GM21367 (cell line): ENCODE measurements at regions not wholly inside any gene's neighbourhood (a gene's known extent, or its start where the extent isn't known, plus 50 kb on each side); places are given as distances from the start of the nearest gene placed in this dataset.

Source experiments
- ATAC-seq: cut with Tn5 transposase; IDR thresholded peaks from one replicate; pipeline ENCODE4 v1.9.1; 2021; ENCODE audit not compliant: unreplicated experiment

DNA sequence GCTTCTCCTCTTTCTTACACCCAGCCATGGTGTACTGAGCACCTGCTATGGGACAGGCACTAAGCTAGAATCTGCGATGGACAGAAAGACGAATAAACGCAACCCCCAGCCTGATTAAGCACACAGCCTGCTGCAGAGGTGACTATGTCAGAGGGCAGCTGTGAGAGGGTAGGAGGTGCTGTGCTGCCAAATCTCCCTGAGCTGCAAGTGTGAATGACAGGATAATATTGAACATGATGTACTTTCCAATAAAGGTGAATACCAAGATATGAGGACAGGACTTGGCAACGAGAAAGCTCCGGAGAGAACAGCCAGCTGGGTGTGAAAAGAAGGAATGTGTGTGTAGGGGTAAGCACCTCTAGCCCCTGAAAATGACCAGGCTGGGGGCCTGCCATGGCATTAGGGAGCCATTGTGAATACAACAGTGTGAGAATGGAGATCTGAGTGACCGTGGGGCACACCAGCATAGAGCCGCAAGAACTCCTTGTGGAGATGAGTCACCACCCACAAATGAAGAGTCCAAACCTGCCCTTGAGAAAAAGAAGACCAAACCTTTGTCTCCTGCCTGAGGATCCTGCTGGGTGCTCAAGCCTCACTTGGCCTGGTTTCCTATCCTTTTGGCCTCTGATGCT lies 83.0 kb upstream of the ATF3 start:
- no peak for ATAC-seq

DNA sequence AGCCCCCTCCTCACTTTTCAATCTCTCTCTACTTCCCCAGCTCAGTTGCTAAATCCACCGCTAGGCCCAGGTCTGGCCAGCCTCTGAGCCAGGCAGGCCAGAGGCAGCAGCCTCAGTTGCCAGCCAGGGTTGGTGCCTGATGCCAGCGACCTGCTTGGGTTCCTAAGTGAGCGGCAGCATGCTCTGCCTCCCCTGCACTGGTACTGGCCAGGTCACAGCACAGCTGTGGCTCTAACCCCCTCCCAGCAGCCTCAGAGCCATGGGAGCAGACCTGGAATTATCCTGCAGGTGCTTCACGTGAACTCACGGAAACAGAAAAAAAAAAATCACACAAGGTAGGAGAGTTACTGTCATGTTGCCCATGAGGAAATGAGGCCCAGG lies 82.5 kb upstream of the ATF3 start:
- ATAC-seq = no peak

DNA sequence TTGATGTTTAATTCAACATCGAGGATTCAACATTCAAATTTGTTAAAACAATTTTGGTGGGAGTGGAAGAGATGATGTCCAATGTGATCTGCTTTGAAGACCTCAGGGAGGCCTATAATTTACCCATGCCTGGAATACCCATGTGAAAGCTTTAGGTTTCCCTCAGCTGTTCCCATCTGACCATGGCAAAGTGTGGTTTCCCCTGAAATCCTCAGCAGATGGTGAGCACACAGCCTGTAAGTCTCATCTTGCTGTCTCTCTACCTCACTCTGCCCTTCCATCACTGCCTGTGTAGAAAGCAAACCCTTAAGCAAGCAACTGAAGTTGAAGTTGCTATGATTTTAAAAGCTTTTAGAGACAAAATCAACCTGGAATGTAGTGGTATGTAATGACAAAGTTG lies 80.1 kb upstream of the ATF3 start:
- no peak for ATAC-seq

DNA sequence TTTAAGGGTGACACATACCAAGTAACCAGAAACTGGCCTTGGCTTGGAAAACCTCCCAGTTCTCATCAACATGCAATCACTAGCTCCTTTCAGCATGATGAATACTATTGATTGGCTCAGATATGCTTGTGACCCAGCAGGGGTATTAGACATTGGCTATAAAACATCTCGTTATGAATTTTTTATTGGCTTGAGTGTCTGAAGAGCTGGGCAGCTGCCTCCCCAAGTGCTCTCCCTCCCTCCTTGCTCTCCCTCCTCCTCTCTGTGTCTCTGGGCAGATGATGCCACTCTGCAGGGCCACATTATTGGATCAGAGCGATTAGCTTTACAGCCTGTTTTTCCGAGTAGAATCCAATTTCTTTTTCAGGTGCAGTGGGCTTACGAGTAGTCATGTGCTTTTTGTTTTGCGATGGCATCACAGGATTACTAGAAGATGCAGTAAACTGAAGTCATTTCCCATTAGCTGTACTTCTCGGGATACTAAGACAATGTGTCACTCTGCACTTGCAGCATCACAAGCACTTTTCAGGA lies 79.3 kb upstream of the ATF3 start:
- ATAC-seq = no peak

DNA sequence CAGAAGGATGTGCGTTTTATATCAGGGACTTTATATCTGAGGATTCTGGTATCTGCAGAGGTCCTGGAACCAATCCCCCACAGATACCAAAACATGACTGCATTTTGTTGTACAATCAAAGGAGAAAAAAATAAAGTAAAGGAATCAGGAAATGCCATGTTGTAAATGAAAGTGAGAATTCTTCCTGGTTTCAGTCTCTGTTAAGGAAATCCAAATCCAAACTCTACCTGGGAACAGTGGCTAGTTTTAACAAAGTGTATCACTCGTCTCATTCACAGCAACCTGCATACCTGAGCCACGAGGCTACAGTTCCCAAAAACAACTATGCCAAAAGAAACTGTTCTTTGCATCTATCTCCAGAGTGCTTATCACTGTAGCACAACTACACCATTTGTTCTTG lies 77.3 kb upstream of the ATF3 start:
- no peak for ATAC-seq

DNA sequence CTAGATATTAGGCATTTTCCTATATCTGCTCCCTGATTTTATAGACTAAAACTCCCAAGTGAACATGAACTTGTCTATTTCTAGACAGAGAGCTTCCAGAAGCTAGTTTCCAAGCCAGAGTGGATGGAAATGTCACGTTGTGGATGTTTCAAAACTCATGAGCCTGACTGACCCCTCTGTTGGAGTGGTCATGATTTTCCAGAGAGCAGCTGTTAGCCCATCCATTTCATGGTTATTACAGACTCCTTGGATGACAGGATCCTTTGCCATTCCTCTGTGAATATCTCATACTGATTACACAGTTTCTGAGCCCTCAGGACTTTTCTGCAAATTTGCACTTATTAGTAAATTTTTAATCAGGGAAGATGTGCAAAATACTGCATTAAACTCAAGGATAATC lies 76.8 kb upstream of the ATF3 start:
- no peak for ATAC-seq

DNA sequence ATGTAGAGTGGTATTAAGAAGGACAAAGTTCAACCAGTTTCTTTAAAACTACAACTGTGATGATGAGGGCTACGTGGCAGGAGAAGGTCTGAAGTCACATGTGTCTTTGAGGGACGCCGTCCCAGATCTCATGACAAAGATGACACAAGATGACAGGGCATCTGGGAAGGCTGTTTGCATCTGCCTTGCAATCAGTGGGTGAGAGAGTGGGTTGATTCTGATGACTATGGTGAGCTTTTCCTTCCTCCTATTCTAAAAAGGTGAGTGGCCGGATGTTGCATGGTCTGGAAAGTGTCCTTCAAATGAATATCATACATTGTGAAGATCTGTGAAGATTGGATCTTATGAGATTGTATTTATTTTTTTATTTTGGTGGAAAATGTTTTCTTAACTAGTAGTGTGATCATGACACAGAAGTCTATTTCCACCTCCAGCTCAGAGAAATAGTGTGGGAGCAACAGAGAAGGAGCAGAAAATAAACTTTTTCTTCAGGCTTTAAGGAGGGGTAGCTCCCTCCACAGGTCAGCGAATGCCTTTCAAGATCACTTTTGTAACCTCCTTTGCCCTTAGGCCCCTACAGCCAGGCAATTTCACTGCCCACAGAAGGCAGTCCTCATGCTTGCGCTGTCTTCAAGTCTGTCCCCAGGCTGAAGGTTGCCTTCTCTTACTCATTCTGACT lies 76.0 kb upstream of the ATF3 start:
- ATAC-seq = no peak

DNA sequence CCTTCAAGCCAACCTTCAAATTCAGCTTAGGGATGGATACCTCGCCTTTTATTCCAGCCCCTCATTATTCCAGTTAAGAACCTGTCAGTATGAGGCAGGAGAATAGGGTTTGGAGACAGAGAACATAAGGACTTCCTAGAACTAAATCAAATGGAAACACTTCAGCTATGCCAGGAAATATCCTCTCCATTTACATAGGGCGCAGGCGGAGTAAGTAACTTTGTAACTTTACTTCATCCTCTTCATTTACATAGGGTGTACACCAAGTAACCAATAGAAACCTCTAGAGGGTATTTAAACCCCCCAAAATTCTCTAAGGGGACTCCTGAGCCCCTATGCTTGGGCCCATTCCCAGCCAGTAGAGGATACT lies 75.4 kb upstream of the ATF3 start:
- no peak for ATAC-seq

DNA sequence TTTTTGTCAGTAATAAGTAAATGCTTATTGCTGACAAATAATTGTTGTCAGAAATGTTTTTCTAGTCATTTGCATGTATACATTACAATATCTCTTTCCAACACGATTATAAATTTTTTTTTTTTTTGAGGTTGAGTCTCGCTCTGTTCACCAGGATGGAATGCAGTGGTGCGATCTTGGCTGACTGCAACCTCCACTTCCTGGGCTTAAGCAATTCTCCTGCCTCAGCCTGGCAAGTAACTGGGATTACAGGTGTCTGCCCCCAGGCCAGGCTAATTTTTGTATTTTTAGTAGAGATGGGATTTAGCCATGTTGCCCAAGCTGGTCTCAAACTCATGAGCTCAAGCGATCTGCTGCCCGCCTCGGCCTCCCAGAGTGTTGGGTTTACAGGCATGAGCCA lies 72.0 kb upstream of the ATF3 start:
- ATAC-seq = no peak

DNA sequence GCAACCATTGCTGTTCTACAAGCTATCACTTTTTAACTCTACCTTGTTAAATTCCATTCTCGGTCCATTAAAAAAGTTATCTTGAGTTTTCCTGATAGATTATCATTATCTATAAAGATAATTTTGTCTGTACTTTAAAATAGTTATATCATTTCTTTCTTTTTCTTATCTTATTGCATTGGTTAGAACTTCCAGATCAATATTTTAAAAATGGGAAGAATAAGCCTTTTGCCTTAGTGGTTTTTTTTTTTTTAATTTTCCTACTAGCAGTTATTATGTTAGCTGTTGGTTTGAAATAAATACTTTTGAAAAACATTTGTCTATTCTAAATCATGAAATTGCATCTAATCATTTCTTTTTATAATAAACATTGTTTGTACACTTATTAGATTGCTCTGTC lies 71.0 kb upstream of the ATF3 start:
- ATAC-seq = no peak

DNA sequence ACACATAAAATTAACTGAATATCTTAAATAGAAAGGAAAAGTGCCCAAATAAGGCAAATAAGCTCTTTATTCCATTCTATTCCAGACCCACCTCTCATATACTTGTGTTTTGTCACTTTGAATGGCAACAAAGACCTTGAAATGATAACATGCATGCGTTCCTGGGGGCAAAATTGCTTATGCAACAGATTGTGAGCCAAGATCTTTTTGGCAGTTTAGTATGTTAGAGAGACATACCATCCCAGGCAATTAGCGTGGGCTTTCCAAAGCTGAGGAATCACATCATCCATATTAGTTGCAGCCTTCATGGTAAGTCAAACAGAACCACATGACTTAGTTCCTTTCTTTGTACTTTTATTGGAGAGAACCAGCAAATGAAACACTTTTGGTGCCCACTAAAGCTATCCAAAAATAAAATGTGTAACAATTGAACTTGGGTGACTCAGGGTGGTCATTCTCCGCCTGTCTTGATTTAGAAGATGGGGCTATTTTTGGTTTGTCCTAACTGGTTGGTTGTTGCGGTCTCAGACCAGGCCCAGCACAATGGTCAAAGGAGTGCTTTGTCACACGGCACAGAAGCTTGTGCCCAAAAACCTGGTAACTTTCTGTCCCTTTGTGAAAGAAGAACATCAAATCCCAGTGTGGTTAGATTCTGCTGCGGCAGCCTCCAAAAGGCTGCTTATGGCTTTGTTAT lies 68.7 kb upstream of the ATF3 start:
- no peak for ATAC-seq

DNA sequence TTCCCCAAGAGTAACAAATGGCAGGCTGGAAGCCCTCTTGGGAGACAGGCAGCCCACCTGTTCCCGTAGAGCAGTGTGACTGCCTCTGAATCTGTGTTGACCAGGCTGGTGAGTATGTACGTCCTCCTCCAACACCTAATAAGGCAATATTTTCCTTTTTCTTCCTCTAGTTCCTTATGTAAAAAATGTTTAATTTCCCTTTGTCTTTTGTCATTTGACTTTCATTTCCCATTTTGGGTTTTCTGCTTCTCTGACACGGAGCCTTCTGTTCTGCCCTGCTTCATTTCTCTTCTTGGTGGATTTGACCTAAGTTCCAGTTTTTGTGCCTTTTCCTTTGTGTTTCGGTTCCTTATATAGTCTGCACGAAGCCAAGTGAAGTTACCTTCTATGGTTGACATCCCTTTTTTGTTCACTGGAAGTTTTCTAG lies 65.8 kb upstream of the ATF3 start:
- no peak for ATAC-seq

DNA sequence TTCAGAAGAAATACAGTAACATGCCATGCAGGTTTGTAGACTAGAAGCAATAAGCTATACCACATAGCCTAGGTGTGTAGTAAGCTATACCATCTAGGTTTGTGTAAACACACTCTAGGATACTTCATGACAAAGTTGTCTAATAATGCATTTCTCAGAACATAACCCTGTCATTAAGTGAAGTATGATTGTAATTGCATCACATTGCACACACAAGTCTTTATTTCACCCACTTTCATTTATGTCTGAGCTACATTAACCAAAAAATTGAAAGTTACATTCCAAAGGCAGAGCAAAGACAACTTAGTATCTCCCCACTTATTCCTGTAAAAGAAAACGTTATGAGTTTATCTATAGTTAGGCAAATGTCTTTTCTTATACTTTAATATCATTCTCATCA lies 64.5 kb upstream of the ATF3 start:
- no peak for ATAC-seq

DNA sequence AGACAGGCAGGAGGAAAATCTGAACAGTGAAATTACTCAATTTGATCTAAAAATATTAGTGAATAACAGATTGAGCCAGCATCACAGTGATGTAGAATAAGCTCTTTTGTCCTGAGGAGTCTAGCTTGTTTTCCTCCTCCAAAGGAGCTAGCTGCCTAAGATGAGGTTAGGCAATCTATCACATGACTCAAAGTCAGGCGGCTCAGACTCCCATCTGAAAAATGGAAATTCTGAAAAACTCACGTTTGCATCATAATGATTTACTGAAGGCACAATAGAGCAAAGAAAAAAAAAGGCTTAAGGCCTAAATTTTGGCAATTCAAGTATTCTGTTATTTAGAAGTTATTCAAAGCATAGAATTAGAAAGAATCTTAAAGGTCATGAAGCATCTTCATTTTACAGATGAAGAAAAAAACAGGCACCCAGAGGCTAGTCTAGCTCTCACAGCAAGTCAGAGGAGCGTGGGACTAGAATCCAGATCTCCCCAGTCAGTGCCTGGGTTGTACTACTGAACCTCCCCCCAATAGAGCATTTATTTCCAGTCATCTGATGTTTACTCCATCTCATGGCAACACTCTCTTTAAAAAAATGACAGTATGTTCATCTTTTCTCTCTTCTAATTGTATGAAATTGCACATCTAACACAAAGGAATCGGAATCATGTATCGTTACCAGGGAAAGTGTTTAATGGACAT lies 62.5 kb upstream of the ATF3 start:
- ATAC-seq = no peak

DNA sequence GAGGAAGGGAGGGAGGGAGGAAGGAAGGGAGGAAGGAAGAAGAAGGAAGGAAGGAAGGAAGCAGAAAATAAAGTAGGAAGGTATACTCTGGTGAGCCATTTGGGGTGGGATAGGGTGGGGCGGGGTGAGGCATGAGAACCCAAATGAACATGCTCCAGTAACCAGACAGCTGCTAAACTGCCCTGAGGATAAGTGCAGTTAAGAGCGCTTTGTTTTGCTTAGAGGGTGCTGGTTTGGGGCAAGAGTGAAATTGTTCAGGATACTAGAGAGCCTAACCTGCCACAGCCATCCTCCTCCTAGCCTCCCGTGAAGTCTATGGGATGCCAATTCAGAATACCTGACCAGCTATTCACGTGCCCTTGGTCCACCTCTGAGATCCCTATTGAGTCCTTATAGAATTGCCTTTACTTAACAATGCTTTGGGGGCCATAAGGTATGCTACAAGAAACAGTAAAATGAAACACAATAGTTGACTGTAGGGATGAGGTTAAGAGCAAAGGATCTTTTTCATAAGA lies 59.0 kb upstream of the ATF3 start:
- no peak for ATAC-seq

DNA sequence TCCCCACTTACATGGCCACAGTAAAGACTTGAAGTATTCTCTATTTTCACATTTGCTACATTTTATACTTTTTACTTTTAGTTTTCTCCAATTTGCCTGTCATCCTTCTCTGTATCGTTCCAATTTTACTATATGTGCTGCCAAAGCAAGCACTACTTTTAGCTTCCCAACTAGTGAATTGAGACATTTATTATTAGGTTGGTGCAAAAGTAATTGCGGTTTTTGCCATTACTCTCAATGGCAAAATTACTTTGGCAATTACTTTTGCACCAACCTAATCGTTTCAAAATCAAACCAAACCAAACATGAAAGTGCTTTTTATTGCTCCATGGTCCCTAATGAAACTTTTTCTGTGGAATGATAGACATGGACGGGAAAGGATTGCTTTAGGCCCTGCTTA lies 56.6 kb upstream of the ATF3 start:
- ATAC-seq = no peak

DNA sequence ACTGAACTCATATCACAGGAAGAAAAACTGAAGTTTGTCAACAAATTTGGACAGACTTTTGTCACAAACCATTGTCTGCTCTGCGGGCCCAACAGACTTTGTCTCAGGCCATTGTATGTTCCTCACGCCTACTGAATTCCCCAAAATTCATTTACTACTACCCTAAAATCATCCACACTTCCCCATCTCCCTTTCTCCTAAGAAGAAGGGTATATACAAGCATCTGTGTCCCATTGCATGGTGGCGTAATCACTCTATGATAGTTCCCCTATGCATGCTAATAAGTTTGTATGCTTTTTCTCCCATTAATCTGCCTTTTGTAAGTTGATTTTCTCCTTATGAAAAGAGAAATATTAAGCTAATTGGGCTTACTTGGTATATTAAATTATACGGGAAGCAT lies 54.9 kb upstream of the ATF3 start:
- ATAC-seq = no peak

DNA sequence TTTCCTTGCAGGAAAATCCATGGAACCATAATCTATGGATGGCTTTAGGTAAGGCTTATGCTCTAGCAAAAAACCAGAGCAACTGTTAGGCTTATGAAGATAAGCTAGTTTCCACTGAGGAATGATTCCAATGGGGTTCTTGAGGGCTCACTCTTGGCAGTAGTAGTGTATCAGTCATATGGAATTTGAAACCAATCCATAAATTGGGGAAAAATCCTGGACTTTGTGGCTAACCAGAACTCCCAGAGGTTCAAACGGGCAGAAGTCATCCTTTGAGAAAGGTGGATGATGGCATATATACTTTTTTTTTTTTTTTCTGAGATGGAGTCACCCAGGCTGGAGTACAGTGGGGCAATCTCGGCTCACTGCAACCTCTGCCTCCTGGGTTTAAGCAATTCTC lies 54.2 kb upstream of the ATF3 start:
- no peak for ATAC-seq

DNA sequence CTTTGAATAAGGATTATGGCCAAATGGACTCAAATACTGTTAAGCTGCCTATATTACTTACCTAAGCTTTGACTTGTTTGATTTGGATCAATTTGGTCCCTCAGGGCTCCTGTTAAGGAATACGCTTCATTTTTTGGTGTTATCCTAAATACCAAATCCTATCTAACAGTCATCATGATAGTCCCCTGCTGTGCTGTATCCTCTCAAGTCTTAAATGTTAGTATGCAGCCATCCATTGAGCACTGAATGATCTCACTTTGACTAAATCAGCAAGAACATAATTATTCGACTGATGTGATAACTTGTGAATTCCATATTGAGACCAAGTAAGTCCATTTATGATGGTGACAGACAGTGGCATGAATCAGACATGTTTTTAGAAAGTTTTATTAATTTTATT lies 53.1 kb upstream of the ATF3 start:
- ATAC-seq = no peak

DNA sequence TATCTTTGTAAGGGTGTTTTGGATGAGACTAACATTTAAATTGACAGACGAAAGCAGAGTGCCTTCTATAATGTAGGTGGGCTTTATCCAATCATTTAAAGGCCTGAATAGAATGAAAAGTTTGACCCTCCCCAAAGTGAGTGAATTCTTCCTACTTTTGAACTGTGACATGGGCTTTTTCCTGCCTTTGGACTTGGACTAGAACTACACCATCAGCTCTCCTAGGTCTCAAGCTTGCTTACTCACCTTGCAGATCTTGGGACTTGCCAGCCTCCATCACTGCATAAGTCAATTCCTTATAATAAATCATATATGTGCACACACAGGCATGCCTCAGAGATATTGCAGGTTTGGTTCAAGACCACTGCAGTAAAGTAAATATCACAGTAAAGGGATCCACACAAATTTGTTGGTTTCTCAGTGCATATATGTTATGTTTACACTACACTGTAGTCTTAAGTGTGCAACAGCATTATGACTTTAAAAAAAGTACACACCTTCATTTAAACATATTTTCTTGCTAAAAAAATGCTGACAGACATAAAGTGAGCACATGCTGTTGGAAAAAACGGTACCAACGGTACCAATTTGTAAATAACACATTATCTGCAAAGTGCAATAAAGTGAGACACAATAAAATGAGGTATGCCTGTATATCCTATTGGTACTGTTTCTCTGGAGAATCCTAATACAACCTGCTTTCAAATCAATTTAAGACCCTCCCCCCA lies 51.6 kb upstream of the ATF3 start:
- ATAC-seq = no peak
